ENCODE measurements at regions not wholly inside any gene's neighbourhood (a gene's known extent, or its start where the extent isn't known, plus 50 kb on each side); places are given as distances from the start of the nearest gene placed in this dataset.

DNA sequence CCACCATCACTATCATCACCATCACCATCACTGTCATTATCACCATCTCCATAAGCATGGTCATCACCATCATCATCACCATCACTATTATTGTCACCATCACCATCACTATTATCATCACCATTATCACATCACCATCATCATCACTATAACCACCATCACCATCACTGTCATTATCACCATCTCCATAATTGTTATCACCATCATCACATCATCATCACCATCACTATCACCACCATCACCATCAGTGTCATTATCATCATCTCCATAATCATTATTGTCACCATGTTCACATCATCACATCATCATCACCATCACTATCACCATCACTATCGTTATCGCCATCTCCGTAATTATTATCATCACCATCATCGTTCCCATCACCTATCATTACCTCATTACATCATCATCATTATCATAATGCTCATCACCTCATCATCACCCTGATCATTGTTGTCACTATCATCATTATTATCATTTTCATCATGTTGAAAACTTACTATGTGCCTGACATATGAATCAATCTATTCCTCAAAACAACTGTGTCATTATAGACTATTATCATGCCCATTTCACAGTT is 280.3 kb upstream of the HS6ST1 start:
- CTCF ChIA-PET: no interaction called here
- POLR2A ChIA-PET: no interaction called here
- TF ChIP-seq CTCF (IDR thresholded peaks at IDR 0.05; ENCODE audit: insufficient read depth, low read length, missing control alignments): no peak
- no peak for DNase-seq (ENCODE audit: low read depth, low spot score)
- no peak overlapping the region for H3K4me3 ChIP-seq (ENCODE audit: low read depth, low read length)

DNA sequence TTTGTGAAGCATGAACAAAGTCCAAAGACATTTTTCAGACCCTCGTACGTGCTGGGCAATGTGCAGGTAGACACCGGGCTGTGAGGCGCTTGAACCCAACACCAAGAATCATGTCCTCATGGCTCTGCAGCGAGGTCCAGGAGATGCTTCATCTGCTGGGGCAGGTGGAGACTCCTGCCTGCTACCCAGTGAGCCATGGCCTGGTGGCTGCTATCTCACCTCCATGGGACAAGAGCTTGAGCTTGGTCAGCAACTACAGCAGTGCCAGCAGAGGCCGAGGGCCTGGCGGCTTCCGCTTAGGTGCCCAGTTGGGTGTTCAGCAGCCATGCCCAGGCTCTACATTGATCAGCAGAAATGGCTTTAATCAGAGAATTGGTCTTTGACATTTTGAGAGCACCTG is 281.0 kb upstream of the HS6ST1 start:
- CTCF ChIA-PET: no interaction called here
- H3K4me3 ChIP-seq (ENCODE audit: low read depth, low read length): no peak overlapping the region
- no peak for TF ChIP-seq CTCF (IDR thresholded peaks at IDR 0.05; ENCODE audit: insufficient read depth, low read length, missing control alignments)
- POLR2A ChIA-PET: no interaction called here
- no peak for DNase-seq (ENCODE audit: low read depth, low spot score)

DNA sequence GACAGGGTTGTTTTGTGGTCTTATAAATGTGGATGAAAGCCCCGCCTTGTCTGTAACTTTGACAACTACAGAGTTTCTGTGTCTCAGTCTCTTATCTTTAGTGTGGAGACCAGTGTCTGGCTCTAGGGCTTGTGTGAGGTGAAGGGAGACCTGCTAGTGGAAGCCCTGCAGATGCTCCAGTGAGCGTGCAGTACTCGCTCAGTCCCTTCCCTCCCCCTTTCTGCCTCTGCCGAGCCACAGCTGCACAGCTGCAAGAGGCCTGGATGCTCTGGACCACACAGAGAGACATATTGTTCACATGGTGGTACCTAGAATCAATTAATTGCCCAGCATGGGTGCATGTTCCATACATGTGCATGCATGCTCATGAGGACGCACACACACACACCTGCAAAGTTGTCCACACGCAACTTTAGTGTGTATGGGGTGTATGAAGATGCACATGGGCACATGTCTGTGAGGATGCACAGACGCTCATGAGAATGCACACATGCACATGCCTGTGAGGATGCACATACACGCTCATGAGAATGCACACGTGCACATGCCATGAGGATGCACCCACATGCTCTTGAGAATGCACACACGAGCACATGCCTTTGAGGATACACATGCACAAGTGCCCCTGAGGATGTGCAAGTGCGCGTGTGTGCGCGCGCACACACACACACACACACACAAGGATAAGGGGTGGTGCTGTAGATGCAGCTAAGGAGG is 282.1 kb upstream of the HS6ST1 start:
- CTCF ChIA-PET: no interaction called here
- no peak for DNase-seq (ENCODE audit: low read depth, low spot score)
- TF ChIP-seq CTCF (IDR thresholded peaks at IDR 0.05; ENCODE audit: insufficient read depth, low read length, missing control alignments): no peak
- H3K4me3 ChIP-seq (ENCODE audit: low read depth, low read length): no peak overlapping the region
- POLR2A ChIA-PET: no interaction called here

DNA sequence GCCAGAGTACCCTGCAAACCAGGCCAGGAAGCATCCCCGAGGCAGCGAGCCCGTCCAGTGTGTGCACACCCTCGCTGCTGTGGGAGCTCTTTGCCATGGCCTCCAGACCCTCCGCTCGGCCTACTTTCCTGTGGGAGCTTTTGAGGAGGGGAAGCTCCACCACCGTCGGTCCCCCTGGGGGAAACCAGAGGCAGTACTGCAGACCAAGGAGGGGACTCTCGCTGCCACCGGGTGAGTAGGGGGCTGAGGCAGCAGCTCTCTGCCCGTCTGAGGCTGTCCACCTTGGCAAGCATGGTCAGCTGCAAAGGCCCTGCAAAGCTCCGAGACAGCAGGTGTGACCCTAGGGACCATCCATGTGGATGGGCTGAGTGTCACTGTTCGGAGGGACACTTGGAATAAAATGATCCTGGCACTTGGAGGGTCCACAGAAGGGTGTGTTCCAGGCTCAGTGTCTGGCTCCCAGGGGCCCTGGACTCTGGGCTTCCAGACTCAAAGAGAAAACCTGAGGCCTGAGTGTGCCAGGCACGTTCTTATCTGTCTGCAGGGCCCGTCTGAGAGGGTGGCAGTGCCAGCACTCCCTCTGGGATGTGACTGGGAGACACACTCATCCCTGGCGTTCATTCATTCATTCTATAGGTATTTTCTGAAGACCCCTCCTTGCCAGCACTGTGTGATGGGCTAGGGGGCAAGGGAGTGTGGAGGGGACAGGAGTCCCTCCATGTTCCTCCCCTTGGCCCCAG is 282.8 kb upstream of the HS6ST1 start:
- CTCF ChIA-PET: no interaction called here
- POLR2A ChIA-PET: no interaction called here
- no peak for TF ChIP-seq CTCF (IDR thresholded peaks at IDR 0.05; ENCODE audit: insufficient read depth, low read length, missing control alignments)
- no peak for DNase-seq (ENCODE audit: low read depth, low spot score)
- H3K4me3 ChIP-seq (ENCODE audit: low read depth, low read length): no peak overlapping the region

DNA sequence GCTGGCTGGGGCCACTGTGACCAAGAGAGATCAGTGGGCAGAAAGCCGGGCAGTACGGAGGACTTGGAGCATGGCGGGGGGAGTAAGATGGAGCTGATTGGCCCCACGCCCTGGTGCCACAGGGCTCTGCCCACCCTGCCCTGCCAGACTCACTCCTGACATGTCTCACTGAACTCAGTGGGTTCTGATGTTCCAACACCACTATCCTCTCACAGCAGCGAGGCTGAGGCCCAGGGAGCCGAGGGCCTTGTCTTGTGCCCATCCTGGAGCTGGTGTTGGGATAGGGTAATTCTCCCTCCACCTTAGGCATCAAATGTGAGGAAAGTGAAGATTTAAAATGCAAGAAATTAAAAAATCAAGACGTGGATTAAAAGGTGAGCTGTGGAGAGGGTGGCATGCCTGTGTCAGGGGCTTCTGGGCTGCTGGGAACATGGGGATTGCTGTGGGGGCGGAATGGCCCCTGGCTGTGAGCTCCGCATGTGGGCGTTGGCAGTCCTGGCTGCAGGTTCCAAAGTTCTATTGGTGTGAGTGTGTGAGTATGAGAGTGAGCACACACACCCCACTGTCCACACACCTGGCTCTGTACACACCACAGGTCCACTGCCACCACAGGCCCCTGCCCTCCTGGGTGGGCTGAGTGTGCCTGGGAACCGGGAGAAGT is 283.5 kb upstream of the HS6ST1 start:
- no peak overlapping the region for H3K4me3 ChIP-seq (ENCODE audit: low read depth, low read length)
- TF ChIP-seq CTCF (IDR thresholded peaks at IDR 0.05; ENCODE audit: insufficient read depth, low read length, missing control alignments): no peak
- ChIA-PET CTCF (no interaction called here), POLR2A (no interaction called here)
- DNase-seq (ENCODE audit: low read depth, low spot score): no peak

GRCh38 chr2:128602699-128603101 is 284.0 kb upstream of the HS6ST1 start:
- no peak overlapping the region for H3K4me3 ChIP-seq (ENCODE audit: low read depth, low read length)
- no peak for TF ChIP-seq CTCF (IDR thresholded peaks at IDR 0.05; ENCODE audit: insufficient read depth, low read length, missing control alignments)
- ChIA-PET CTCF (no interaction called here), POLR2A (no interaction called here)
- DNase-seq (ENCODE audit: low read depth, low spot score): no peak

Data from AG04449 (cell line).